ENCODE measurements at regions not wholly inside any gene's neighbourhood (a gene's known extent, or its start where the extent isn't known, plus 50 kb on each side); places are given as distances from the start of the nearest gene placed in this dataset.

DNA sequence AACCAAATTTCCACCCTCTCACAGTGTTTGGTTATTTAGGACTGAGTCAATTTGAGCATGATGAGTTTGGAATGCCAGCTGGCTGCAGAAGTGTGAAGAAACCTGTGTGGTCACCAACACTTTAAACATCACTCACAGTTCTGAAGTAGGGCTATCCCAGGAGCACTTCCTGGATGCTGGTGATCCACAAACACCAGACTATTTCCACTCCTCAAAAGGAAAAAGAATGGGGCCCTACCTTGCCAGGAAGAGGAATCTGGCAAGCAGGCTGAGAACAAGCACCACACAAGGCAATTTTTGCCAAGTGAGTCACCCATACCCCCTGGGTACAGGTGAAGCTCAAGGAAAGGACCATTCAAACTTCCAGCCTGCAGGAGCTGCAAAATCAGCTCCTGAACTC, 294.2 kb upstream of the PTGER4 start:
- DNase-seq: no peak

DNA sequence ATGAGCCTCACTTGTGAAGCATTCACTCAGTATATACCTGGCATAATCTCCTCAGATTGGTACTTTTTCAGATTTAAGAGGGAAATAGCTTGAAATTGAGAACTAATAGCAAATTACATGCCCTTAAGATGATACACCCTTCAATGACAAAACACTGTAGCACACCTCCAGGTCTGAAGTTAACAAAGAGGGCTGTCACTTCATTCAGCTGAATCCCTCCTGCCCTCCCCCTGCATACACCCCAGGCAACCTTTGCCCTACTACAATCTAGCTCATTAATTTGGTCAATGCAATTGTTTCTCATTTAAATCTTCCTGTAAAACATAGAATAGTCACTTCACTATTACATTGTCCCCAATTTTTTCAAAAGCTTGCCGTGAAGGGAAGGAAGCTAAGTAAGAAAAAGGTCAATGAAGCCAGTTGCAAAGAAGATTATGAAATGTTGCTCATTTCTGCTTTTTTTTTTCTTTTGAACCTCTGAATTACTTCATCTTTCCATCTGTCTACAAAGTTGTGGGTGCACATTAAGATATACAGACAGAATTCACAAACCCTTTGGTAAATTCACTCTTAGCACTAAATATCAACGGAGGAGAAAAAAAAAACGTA, 294.8 kb upstream of the PTGER4 start:
- no peak for DNase-seq

GRCh38 chr5:40383749-40384651, 295.7 kb upstream of the PTGER4 start:
- DNase-seq: no peak

GRCh38 chr5:40381676-40382363, 297.9 kb upstream of the PTGER4 start:
- no peak for DNase-seq

DNA sequence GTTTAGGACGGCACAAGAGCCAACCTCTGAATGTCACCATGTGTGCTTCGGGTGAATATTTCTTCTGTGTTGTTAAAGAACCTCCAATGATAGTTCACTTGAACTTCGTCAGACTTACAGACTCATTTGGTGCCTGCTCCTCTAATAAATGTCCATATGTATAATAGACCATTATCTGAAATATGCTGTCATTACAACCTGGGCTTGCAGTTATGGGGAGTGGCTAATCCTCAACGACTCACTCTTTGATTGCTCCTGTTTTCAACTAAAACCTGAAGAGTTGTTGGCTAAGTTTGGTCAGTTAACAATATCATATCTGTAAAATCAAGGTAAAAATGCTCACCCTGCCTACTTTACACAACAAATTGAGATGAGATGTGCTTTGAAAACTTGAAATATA, 298.7 kb upstream of the PTGER4 start:
- no peak for DNase-seq

DNA sequence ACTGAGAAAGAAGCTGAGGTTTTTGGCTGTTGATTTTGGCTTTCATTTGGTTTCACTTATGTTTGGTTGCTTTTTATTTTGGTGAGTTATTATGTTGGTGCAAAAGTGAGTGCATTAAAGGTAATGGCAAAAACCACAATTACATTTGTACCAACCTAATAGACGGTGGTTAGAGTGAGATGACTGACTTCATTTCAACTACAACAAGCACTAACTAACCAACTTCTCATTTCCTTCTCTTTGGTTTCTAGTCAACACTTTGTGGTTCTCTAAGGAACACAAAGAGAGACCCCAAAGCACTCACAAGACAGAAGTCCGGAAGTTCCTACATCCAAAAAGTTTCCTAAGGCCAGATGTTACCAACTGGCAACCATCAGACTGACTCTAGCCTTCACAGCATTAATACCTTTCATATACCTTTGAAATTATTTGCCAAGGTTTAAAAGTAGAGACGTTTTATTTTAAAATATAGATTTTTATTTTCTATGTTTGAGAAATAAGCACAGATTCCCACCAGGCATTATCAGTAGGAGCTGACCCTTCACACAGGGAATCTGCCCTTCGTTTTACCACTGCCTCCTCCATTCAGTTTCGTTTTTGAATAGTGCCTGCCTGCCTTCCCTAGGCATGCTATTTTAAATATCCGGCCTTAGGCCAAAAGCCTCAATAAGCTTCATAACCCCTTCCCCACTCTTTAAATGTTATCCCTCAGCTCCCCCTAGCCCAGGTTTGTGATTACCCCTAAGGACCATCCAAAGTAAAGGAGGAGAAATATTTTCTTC, 301.1 kb upstream of the PTGER4 start:
- DNase-seq: peak; percentile 42

DNA sequence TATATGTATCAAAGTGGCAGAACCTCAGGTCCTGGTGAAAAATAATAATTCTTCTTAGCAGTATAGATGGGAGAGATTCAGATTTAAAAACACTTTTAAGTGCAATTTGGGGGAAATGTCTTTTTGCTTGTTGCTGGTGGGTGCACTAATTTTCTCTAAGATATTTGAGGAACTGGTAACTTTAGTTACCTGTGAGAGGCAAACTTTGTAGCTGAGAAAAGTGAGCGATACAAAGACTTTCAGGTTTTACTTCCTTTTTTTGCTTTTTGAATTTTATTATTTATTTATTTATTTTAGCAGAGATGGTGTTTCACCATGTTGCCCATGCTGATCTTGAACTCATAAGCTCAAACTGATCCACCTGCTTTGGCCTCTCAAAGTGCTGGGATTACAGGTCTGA, 303.1 kb upstream of the PTGER4 start:
- DNase-seq: no peak

GRCh38 chr5:40374853-40375252, 304.9 kb upstream of the PTGER4 start:
- no peak for DNase-seq

- no peak for DNase-seq
Observed at GRCh38 chr5:40368200-40368599, 311.5 kb upstream of the PTGER4 start.

- DNase-seq: peak; percentile 19
Observed at GRCh38 chr5:40367255-40367654, 312.5 kb upstream of the PTGER4 start.

DNA sequence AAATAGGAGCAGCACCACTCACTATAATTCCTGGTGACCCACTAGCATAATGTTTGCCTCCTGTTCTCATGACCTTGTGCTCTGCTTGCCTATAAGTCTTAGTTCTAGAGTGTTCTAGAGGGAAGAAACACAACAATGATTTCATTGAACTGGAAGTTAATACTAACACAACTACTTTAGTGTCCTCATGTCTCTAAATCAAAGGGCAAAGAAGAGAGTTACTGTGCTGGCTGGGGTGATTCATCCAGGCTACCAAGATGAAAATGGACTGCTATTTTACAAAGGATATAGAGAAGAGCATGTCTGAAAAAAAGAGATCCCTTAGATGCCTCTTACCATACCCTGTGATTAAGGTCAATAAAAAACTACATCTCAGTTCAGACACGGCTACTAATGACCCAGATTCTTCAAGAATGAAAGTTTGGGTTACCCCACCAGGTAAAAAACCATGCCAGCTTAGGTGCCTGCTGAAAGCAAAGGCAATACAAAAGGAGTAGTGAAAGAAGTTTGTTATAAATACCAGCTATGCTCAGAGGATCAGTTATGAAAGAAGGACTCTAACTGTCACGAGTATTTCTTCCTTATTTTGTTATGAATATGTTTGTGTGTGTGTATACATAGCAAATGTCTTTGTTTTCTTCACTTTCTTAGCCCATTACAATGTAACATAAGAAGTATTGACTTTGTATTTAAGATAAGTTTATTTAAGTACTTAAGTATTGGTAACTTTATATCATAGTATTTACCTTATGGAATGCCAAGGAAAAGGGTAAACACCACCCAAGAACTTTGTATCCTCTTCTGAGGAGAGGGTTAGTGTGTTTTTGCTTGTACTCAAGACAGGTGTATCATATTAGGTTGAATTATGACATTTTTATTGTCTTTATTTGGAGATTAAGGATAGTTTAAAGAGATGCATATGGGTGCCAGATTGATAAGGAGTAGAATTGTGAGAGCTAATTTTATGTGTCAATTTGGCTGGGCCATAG, 314.1 kb upstream of the PTGER4 start:
- no peak for DNase-seq

DNA sequence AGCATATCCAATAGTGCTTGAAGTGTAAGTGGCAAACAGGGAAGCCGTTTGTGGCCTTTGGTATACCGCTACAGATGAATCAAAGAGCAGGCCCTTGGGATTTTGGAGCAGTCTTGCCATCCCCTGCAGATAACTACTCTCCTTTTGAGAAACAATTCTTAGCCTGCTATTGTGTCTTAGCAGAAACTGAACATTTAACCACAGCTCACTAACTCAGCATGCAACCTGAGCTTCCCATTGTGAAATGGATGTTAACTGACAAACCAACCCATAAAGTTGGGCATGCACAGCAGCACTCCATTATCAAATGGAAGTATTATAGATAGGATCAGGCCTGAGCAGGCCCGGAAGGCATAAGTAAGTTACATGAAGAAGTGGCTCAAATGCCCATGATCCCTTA, 315.3 kb upstream of the PTGER4 start:
- no peak for DNase-seq

DNA sequence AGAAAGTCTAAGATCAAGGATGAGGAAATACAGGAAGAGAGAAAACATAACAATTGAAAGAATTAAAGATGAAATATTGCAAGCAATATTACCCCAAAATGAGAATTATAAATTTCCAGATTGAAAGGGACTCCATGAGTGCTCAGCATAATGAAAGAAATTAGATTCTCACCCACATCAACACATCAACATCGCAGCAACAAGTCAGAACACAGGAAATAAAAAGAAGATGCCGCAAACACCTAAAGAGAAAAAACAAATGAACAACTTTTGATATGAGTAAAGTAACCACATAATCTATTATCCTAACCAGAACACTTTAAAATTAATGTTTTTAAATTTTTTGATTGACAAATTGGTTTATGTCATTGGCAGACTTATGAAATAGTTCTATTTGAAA, 318.3 kb upstream of the PTGER4 start:
- DNase-seq: peak; percentile 22

- no peak for DNase-seq
Observed at GRCh38 chr5:40360685-40361084, 319.0 kb upstream of the PTGER4 start.

DNA sequence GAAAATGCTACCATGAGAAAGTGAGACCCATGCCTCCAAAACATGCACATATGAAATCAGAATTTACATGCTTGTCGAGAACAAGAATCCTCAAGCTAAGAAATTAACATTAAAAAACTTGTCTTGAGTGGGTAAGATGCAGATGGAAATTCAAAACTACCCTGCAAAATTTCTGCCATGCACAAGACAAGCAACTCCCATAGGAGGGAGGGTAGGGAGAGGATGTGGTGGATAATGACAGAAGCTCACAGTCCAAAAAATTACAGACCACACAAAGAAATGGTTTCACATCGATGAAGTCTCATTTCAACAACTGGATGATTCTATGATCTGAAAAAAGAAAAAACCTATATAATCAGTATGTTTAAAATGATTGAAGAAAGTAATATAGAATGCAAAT, 319.9 kb upstream of the PTGER4 start:
- DNase-seq: no peak

DNA sequence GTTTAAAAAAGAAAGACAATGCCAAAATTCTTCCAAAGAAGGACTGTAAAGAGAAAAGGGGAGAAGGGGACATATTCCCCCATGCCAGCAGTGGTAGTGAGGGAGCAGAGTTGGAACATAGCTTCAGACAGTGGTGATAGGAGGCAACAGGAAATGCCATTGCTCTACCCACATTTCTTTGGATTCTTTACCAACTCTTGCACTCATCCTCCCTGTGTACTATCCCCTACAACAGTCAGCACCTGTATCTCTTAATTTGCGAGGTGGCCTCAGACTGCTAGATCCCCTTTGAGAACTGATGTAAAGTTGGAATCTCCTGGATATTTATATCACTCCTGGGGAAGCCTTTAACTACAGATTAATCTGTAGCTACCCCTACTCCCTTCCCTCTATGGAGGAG, 320.6 kb upstream of the PTGER4 start:
- no peak for DNase-seq

GRCh38 chr5:40356248-40356647, 323.5 kb upstream of the PTGER4 start:
- no peak for DNase-seq

GRCh38 chr5:40355846-40356245, 323.9 kb upstream of the PTGER4 start:
- DNase-seq: no peak

GRCh38 chr5:40355181-40355580, 324.5 kb upstream of the PTGER4 start:
- no peak for DNase-seq

GRCh38 chr5:40354171-40354570, 325.5 kb upstream of the PTGER4 start:
- no peak for DNase-seq

DNA sequence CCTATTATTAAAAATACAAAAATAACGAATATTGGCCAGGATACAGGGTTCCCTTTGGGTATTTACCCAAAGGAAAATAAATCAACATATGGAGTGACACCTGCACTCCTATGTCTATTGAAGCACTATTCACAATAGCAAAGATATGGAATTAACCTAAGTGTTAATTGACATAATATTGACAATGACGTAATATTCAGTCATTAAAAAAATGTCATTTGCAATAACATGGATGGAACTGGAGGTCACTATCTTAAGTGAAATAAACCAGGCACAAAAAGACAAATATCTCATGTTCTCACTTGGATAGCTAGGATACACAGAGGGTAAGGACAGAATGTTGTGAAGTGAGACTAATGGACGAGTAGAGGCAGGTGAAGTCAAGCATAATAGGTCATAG, 326.3 kb upstream of the PTGER4 start:
- no peak for DNase-seq

All from central memory CD4-positive, alpha-beta T cell (primary cell).